Cardiac muscle cell (in vitro differentiated cells and primary cell): ENCODE measurements at regions not wholly inside any gene's neighbourhood (a gene's known extent, or its start where the extent isn't known, plus 50 kb on each side); places are given as distances from the start of the nearest gene placed in this dataset.

Experiments
- DNase-seq, 2 donors: peaks; one replicate each; pipeline versions ENCODE4 v3.0.0 to v3.0.0-alpha.2; 2010 to 2017; ENCODE audit warnings: low read depth in 1 of 2, low spot score in 1 of 2
- H3K27ac ChIP-seq: fragments of 200-600 bp; sonication (generic); 2 replicates; pipeline ENCODE4 v1.5.1; 2016
- H3K27me3 ChIP-seq: fragments of 200-600 bp; sonication (generic); 2 replicates; pipeline ENCODE4 v1.6.0; 2016; ENCODE audit warnings: control low read depth
- H3K36me3 ChIP-seq: fragments of 200-600 bp; sonication (generic); 2 replicates; pipeline ENCODE4 v1.5.1; 2016; ENCODE audit warnings: control low read depth
- H3K4me1 ChIP-seq: fragments of 200-600 bp; sonication (generic); 2 replicates; pipeline ENCODE4 v1.8.1; 2017; ENCODE audit warnings: low read depth, mild to moderate bottlenecking, mixed run types
- H3K4me3 ChIP-seq: fragments of 200-600 bp; sonication (generic); 2 replicates; pipeline ENCODE4 v1.5.1; 2016; ENCODE audit warnings: mild to moderate bottlenecking
- H3K9me3 ChIP-seq: fragments of 200-600 bp; sonication (generic); 2 replicates; pipeline ENCODE4 v1.5.1; 2017; ENCODE audit warnings: low read depth, mild to moderate bottlenecking, control low read depth
- TF ChIP-seq, protein P1 (sequence below): IDR thresholded peaks from 2 replicates; pipeline ENCODE4 v1.5.1; 2012; ENCODE audit warnings: low read depth, mild to moderate bottlenecking, low read length

DNA sequence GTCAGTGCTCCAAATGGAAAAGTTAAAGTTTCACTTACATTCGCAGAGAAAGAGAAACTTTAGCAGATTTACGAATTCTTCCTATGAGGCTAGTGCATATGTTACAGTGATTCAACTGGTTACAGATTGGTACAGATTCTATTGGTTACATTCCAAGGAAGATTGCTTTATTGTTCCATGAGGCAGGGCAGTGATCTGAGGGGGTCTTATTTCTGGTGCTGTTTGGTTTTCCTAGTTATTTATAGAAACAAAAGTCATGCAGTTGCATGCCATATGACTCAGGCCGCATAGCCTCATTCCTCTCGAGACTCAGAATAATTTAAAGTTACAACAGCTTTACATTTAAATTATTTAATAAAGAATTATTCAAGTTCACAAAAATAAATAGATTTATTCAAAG is 385.4 kb upstream of the SYT4 start:
- TF ChIP-seq, protein P1, sequence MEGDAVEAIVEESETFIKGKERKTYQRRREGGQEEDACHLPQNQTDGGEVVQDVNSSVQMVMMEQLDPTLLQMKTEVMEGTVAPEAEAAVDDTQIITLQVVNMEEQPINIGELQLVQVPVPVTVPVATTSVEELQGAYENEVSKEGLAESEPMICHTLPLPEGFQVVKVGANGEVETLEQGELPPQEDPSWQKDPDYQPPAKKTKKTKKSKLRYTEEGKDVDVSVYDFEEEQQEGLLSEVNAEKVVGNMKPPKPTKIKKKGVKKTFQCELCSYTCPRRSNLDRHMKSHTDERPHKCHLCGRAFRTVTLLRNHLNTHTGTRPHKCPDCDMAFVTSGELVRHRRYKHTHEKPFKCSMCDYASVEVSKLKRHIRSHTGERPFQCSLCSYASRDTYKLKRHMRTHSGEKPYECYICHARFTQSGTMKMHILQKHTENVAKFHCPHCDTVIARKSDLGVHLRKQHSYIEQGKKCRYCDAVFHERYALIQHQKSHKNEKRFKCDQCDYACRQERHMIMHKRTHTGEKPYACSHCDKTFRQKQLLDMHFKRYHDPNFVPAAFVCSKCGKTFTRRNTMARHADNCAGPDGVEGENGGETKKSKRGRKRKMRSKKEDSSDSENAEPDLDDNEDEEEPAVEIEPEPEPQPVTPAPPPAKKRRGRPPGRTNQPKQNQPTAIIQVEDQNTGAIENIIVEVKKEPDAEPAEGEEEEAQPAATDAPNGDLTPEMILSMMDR = no peak
- peak; percentile 2 to 82 for DNase-seq

DNA sequence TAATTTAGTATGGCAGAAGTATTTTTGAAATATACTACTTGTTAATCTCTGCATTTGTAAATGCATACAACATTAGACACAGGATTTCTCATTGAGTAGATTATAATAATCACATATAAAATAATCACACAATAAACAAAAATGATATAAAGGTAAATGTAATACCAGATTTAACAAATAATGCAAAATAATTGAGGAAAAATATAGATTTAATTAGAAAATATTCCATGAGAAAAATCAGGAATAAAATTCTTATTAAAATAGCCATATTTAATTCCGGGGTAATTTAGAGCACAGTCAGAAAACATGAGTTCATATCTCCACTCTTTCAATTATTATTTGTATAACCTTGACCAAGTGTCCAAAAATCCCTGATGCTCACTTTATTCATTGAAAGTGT is 385.9 kb upstream of the SYT4 start:
- H3K27me3 ChIP-seq = no peaks in the 10 kb centered on the region
- no peaks in the 10 kb centered on the region for H3K4me1 ChIP-seq
- no peaks in the 10 kb centered on the region for H3K9me3 ChIP-seq
- TF ChIP-seq, protein P1 = no peak
- no peaks in the 10 kb centered on the region for H3K36me3 ChIP-seq
- H3K27ac ChIP-seq = no peak overlapping the region
- H3K4me3 ChIP-seq = no peak overlapping the region
- DNase-seq = no peak

More for the DNA sequence above, 385.4 kb upstream of the SYT4 start:
- no peaks in the 10 kb centered on the region for H3K27me3 ChIP-seq
- no peak overlapping the region for H3K4me3 ChIP-seq
- H3K4me1 ChIP-seq = no peaks in the 10 kb centered on the region
- H3K27ac ChIP-seq = no peak overlapping the region
- no peaks in the 10 kb centered on the region for H3K36me3 ChIP-seq
- H3K9me3 ChIP-seq = no peaks in the 10 kb centered on the region

DNA sequence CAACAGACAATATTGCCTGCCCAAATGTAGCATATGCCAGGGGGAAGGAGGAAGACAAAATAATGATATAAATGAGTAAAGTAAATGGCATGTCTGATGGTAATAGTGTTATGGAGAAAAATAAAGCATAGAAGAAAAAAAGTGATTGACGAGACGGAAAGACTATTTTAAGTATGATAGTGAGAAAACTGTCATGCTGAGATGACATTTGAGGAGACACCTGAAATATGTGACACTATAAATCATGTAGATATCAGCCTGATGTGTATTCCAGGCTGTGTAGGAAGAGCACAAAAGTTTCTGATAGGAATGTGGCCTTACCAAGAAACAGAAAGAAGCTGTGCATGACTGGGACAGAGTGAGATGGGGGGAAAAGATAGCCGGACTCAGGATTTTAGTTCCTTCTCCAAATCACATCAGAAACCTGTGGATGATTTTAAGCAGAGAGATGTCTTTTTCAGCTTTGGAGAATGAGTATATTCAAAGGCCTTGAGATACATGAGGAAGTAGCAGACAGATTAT is 387.3 kb upstream of the SYT4 start:
- no peaks in the 10 kb centered on the region for H3K27me3 ChIP-seq
- no peaks in the 10 kb centered on the region for H3K4me1 ChIP-seq
- no peak overlapping the region for H3K27ac ChIP-seq
- no peak overlapping the region for H3K4me3 ChIP-seq
- H3K36me3 ChIP-seq = no peaks in the 10 kb centered on the region
- no peaks in the 10 kb centered on the region for H3K9me3 ChIP-seq
- no peak for DNase-seq
- TF ChIP-seq, protein P1 = no peak

DNA sequence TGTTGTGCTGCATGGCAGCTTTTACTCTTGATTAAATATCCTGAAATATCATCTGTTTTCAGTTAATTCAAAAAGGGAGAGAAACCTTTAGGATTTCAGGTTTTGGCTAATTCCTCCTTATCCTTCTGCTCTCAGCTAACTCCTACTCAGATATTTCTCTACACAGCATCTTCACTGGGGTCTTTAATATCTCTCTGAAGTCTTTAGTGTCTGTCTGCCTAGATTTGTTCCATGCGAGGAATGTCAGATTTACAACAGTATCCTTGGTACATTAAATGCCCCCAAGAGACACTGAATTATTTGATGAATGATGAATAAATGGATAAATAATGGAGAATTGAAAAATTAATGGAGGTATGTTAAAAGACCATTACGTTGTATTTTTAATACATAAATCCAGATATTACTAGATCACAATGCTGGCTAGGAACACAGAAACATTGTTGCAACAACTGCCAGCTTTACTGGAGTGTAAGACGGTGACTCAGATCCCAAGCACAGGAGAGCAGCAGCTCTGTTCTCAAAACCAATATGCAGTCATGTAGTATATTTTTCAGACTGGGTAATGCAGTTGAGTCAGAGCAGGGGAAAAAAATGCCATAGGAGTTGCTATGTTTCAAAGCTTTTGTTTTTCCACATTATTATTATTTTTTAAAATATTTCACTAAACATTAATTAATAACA is 388.0 kb upstream of the SYT4 start:
- Histone ChIP-seq H3K27me3 (no peaks in the 10 kb centered on the region), H3K27ac (no peak overlapping the region), H3K4me3 (no peak overlapping the region), H3K4me1 (no peaks in the 10 kb centered on the region), H3K9me3 (no peaks in the 10 kb centered on the region), H3K36me3 (no peaks in the 10 kb centered on the region)
- peak in 1 of 2 donors; percentile 80 for DNase-seq
- TF ChIP-seq, protein P1 = no peak

DNA sequence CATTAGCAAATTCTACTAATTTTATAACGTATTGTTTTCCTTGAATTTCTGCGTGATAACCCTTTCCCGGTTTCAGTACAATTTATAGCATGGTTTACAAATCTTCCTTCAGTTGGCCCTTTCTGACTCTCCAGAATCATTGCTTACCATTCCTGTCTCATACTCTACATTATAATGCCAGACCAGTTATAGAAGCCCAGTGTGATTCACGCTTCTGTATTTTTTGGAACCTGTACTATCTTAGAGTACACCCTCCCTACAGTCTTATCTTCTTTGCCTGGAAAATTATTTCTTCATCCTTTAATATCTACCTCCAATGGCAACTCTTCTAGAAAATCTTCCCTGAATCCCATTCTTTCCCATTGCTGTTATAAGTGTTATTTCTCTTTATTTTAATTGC is 391.6 kb upstream of the SYT4 start:
- TF ChIP-seq, protein P1 = no peak
- Histone ChIP-seq H3K36me3 (no peaks in the 10 kb centered on the region), H3K27ac (no peak overlapping the region), H3K27me3 (no peaks in the 10 kb centered on the region), H3K4me1 (no peaks in the 10 kb centered on the region), H3K9me3 (no peaks in the 10 kb centered on the region), H3K4me3 (no peak overlapping the region)
- DNase-seq = no peak
